GM23338 (cell line): ENCODE measurements at regions not wholly inside any gene's neighbourhood (a gene's known extent, or its start where the extent isn't known, plus 50 kb on each side); places are given as distances from the start of the nearest gene placed in this dataset.

Source experiments
- ATAC-seq: fragments of 200-7000 bp; cut with Tn5 transposase; 3 replicates; pipeline ENCODE4 v1.9.1; 2020
- DNase-seq: peaks from one replicate; pipeline ENCODE4 v3.0.0-alpha.2; 2015; ENCODE audit warnings: low spot score
- H2AFZ ChIP-seq: fragments of 200-600 bp; sonication (generic); 2 replicates; pipeline ENCODE4 v1.8.0; 2016; ENCODE audit warnings: antibody characterized with exemption, mild to moderate bottlenecking, moderate library complexity
- H3F3A ChIP-seq: fragments of 200-600 bp; sonication (generic); replicated peaks from 2 replicates; pipeline ENCODE4 v1.8.0; 2017; ENCODE audit warnings: antibody characterized with exemption, mixed run types, low read depth
- H3K27ac ChIP-seq: fragments of 200-600 bp; sonication (generic); 2 replicates; pipeline ENCODE4 v1.6.1; 2016; ENCODE audit warnings: low read depth
- H3K27me3 ChIP-seq: fragments of 200-600 bp; sonication (generic); 2 replicates; pipeline ENCODE4 v1.8.0; 2016; ENCODE audit warnings: mild to moderate bottlenecking, mixed run types, moderate library complexity; ENCODE audit not compliant: insufficient read depth
- H3K36me3 ChIP-seq: fragments of 200-600 bp; sonication (generic); 2 replicates; pipeline ENCODE4 v1.8.0; 2016; ENCODE audit warnings: mild to moderate bottlenecking; ENCODE audit not compliant: insufficient read depth
- H3K4me1 ChIP-seq: fragments of 200-600 bp; sonication (generic); 2 replicates; pipeline ENCODE4 v1.8.0; 2016; ENCODE audit warnings: mild to moderate bottlenecking, moderate library complexity; ENCODE audit not compliant: insufficient read depth
- H3K4me2 ChIP-seq: fragments of 200-600 bp; sonication (generic); 2 replicates; pipeline ENCODE4 v1.7.1; 2017; ENCODE audit warnings: mixed run types
- H3K4me3 ChIP-seq: fragments of 200-600 bp; sonication (generic); 2 replicates; pipeline ENCODE4 v1.6.1; 2016; ENCODE audit warnings: mixed run types
- H3K79me2 ChIP-seq: fragments of 200-600 bp; sonication (generic); replicated peaks from 2 replicates; pipeline ENCODE4 v1.8.0; 2017; ENCODE audit warnings: mild to moderate bottlenecking; ENCODE audit not compliant: insufficient read depth
- H3K9me2 ChIP-seq: fragments of 200-600 bp; sonication (generic); 2 replicates; pipeline ENCODE4 v1.8.0; 2017; ENCODE audit not compliant: insufficient read depth
- H4K20me1 ChIP-seq: fragments of 200-600 bp; sonication (generic); replicated peaks from 2 replicates; pipeline ENCODE4 v1.8.0; 2017; ENCODE audit warnings: mild to moderate bottlenecking; ENCODE audit not compliant: insufficient read depth
- H3K27ac Mint-ChIP-seq: 2 replicates; pipeline ENCODE4 v1.8.0; 2020; ENCODE audit warnings: inconsistent platforms, mild to moderate bottlenecking, moderate library complexity, mixed read lengths
- H3K27me3 Mint-ChIP-seq: 3 replicates; pipeline ENCODE4 v1.8.0; 2022; ENCODE audit warnings: low read depth, mild to moderate bottlenecking, moderate library complexity, mixed read lengths, inconsistent platforms; ENCODE audit not compliant: insufficient read depth, poor library complexity
- H3K36me3 Mint-ChIP-seq: 3 replicates; pipeline ENCODE4 v1.8.0; 2021; ENCODE audit warnings: low read depth, mild to moderate bottlenecking, inconsistent platforms, moderate library complexity, mixed read lengths
- H3K4me1 Mint-ChIP-seq: 3 replicates; pipeline ENCODE4 v1.8.0; 2020; ENCODE audit warnings: mild to moderate bottlenecking, inconsistent platforms, mixed read lengths
- H3K4me3 Mint-ChIP-seq: 3 replicates; pipeline ENCODE4 v1.8.0; 2021; ENCODE audit warnings: moderate library complexity, mild to moderate bottlenecking, inconsistent platforms, mixed read lengths
- H3K9me3 Mint-ChIP-seq: 3 replicates; pipeline ENCODE4 v1.8.0; 2020; ENCODE audit warnings: moderate library complexity, mild to moderate bottlenecking, inconsistent platforms, mixed read lengths
- CREB1 ChIP-seq: fragments of 250-450 bp; sonication (Bioruptor Pico); IDR thresholded peaks from 2 replicates; pipeline ENCODE4 v1.5.0; 2020; ENCODE audit warnings: low read depth, mild to moderate bottlenecking, moderate library complexity
- EZH2 ChIP-seq: fragments of 200-600 bp; sonication (generic); IDR thresholded peaks from one replicate; pipeline ENCODE4 v1.8.0; 2017; ENCODE audit warnings: antibody characterized with exemption, mild to moderate bottlenecking, low read depth; ENCODE audit not compliant: unreplicated experiment
- EZH2phosphoT487 ChIP-seq: fragments of 200-600 bp; sonication (generic); IDR thresholded peaks from one replicate; pipeline ENCODE4 v1.8.1; 2018; ENCODE audit warnings: antibody characterized with exemption; ENCODE audit not compliant: unreplicated experiment
- JUNB ChIP-seq: IDR thresholded peaks from one replicate; pipeline ENCODE4 v1.6.1; 2016; ENCODE audit warnings: antibody characterized with exemption; ENCODE audit not compliant: unreplicated experiment
- NANOG ChIP-seq: IDR thresholded peaks from 2 replicates; pipeline ENCODE4 v1.6.1; 2016; ENCODE audit warnings: antibody characterized with exemption, borderline replicate concordance
- POLR2AphosphoS5 ChIP-seq: IDR thresholded peaks from 2 replicates; pipeline ENCODE4 v1.6.1; 2016; ENCODE audit warnings: antibody characterized with exemption, low read depth
- STAT1 ChIP-seq: IDR thresholded peaks from one replicate; pipeline ENCODE4 v1.6.1; 2016; ENCODE audit warnings: antibody characterized with exemption; ENCODE audit not compliant: unreplicated experiment
- ZNF114 ChIP-seq: fragments of 250-450 bp; sonication (Bioruptor Pico); IDR thresholded peaks from 2 replicates; pipeline ENCODE4 v1.5.0; 2020; ENCODE audit warnings: mild to moderate bottlenecking, moderate library complexity
- ZNF331 ChIP-seq: fragments of 250-450 bp; sonication (Bioruptor Pico); IDR thresholded peaks from 2 replicates; pipeline ENCODE4 v1.5.0; 2020; ENCODE audit warnings: low read depth, mild to moderate bottlenecking, moderate library complexity
- TF ChIP-seq, protein P1 (sequence below): IDR thresholded peaks from one replicate; pipeline ENCODE4 v1.6.1; 2018; ENCODE audit warnings: antibody characterized with exemption; ENCODE audit not compliant: unreplicated experiment
- TF ChIP-seq, protein P2 (sequence below): fragments of 250-450 bp; sonication (Bioruptor Pico); IDR thresholded peaks from 2 replicates; pipeline ENCODE4 v1.5.0; 2020; ENCODE audit warnings: mild to moderate bottlenecking, moderate library complexity
- TF ChIP-seq, protein P3 (sequence below), 2 experiments: fragments of 200-600 bp in 1 of 2; sonication (generic) in 1 of 2; conservative IDR thresholded peaks; 2 replicates each; pipeline versions ENCODE4 v1.5.1 to v1.6.1; 2016 to 2017; ENCODE audit warnings: antibody characterized with exemption in 2 of 2, low read depth in 2 of 2, mild to moderate bottlenecking in 2 of 2, moderate library complexity in 1 of 2
- TF ChIP-seq, protein P4 (sequence below): IDR thresholded peaks from 2 replicates; pipeline ENCODE4 v1.6.1; 2016; ENCODE audit warnings: antibody characterized with exemption

DNA sequence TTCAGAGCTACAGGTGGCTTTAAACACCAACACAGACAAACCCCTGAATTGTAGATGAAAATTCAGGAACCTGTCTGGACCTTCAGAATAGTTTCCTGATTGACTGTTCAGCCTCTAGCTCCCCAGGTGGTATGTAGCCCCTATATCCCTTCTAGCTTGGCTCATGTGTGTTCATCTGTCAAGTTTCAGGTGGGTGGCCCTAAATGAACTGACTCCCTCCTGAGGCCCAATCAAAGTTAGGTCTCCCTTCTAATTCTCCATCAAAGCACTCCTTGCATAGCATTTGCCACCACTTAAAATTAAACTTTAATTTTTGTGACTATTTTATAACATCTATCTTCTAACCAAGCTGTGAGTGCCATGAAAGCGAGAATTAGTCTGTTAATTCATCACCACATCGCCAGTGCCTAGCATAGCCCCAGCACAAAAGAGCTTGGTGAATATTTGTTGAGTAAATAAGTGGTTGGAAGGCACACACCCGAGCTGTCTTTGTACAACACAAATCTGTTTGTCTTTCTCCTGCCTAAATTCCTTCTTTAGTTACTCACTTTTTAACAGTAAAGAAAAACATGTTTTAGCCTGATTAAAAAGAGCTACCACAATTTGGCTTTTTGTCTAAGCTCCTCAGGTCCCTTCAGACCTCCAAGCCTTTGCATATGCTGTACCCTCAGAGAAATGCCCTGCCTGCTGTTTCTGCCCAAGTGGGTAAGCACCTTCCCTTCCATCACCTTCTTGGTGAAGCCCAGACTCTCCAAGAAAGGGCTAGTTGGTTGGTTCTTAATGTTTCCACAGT lies 138.1 kb upstream of the HMHB1 start:
- no peaks in the 10 kb centered on the region for H3K36me3 ChIP-seq

More for the DNA sequence above, 138.1 kb upstream of the HMHB1 start:
- ATAC-seq (no peak), DNase-seq (no peak)
- Histone ChIP-seq H3K79me2 (no peaks in the 10 kb centered on the region), H3K4me1 (peaks cover 4% of the 10 kb centered on the region; the same call in 1 of the 2 replicates), H3K4me2 (no peak overlapping the region), H3K4me3 (no peak overlapping the region), H2AFZ (peak overlapping the region; percentile 44; the same call in 1 of the 2 replicates), H3K9me2 (no peaks in the 10 kb centered on the region; the same call in 1 of the 2 replicates), H3F3A (no peaks in the 10 kb centered on the region), H3K27me3 (no peaks in the 10 kb centered on the region), H3K27ac (no peak overlapping the region), H4K20me1 (no peaks in the 10 kb centered on the region)
- no peak for TF ChIP-seq CREB1 (CRISPR knock-in tag)
- no peak for TF ChIP-seq EZH2
- TF ChIP-seq EZH2phosphoT487: no peak
- TF ChIP-seq ZNF331: no peak
- no peak for TF ChIP-seq ZNF114 (CRISPR knock-in tag)
- no peak for TF ChIP-seq POLR2AphosphoS5
- TF ChIP-seq, protein P1, sequence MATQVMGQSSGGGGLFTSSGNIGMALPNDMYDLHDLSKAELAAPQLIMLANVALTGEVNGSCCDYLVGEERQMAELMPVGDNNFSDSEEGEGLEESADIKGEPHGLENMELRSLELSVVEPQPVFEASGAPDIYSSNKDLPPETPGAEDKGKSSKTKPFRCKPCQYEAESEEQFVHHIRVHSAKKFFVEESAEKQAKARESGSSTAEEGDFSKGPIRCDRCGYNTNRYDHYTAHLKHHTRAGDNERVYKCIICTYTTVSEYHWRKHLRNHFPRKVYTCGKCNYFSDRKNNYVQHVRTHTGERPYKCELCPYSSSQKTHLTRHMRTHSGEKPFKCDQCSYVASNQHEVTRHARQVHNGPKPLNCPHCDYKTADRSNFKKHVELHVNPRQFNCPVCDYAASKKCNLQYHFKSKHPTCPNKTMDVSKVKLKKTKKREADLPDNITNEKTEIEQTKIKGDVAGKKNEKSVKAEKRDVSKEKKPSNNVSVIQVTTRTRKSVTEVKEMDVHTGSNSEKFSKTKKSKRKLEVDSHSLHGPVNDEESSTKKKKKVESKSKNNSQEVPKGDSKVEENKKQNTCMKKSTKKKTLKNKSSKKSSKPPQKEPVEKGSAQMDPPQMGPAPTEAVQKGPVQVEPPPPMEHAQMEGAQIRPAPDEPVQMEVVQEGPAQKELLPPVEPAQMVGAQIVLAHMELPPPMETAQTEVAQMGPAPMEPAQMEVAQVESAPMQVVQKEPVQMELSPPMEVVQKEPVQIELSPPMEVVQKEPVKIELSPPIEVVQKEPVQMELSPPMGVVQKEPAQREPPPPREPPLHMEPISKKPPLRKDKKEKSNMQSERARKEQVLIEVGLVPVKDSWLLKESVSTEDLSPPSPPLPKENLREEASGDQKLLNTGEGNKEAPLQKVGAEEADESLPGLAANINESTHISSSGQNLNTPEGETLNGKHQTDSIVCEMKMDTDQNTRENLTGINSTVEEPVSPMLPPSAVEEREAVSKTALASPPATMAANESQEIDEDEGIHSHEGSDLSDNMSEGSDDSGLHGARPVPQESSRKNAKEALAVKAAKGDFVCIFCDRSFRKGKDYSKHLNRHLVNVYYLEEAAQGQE: no peak
- no peak for TF ChIP-seq JUNB
- TF ChIP-seq, protein P2, sequence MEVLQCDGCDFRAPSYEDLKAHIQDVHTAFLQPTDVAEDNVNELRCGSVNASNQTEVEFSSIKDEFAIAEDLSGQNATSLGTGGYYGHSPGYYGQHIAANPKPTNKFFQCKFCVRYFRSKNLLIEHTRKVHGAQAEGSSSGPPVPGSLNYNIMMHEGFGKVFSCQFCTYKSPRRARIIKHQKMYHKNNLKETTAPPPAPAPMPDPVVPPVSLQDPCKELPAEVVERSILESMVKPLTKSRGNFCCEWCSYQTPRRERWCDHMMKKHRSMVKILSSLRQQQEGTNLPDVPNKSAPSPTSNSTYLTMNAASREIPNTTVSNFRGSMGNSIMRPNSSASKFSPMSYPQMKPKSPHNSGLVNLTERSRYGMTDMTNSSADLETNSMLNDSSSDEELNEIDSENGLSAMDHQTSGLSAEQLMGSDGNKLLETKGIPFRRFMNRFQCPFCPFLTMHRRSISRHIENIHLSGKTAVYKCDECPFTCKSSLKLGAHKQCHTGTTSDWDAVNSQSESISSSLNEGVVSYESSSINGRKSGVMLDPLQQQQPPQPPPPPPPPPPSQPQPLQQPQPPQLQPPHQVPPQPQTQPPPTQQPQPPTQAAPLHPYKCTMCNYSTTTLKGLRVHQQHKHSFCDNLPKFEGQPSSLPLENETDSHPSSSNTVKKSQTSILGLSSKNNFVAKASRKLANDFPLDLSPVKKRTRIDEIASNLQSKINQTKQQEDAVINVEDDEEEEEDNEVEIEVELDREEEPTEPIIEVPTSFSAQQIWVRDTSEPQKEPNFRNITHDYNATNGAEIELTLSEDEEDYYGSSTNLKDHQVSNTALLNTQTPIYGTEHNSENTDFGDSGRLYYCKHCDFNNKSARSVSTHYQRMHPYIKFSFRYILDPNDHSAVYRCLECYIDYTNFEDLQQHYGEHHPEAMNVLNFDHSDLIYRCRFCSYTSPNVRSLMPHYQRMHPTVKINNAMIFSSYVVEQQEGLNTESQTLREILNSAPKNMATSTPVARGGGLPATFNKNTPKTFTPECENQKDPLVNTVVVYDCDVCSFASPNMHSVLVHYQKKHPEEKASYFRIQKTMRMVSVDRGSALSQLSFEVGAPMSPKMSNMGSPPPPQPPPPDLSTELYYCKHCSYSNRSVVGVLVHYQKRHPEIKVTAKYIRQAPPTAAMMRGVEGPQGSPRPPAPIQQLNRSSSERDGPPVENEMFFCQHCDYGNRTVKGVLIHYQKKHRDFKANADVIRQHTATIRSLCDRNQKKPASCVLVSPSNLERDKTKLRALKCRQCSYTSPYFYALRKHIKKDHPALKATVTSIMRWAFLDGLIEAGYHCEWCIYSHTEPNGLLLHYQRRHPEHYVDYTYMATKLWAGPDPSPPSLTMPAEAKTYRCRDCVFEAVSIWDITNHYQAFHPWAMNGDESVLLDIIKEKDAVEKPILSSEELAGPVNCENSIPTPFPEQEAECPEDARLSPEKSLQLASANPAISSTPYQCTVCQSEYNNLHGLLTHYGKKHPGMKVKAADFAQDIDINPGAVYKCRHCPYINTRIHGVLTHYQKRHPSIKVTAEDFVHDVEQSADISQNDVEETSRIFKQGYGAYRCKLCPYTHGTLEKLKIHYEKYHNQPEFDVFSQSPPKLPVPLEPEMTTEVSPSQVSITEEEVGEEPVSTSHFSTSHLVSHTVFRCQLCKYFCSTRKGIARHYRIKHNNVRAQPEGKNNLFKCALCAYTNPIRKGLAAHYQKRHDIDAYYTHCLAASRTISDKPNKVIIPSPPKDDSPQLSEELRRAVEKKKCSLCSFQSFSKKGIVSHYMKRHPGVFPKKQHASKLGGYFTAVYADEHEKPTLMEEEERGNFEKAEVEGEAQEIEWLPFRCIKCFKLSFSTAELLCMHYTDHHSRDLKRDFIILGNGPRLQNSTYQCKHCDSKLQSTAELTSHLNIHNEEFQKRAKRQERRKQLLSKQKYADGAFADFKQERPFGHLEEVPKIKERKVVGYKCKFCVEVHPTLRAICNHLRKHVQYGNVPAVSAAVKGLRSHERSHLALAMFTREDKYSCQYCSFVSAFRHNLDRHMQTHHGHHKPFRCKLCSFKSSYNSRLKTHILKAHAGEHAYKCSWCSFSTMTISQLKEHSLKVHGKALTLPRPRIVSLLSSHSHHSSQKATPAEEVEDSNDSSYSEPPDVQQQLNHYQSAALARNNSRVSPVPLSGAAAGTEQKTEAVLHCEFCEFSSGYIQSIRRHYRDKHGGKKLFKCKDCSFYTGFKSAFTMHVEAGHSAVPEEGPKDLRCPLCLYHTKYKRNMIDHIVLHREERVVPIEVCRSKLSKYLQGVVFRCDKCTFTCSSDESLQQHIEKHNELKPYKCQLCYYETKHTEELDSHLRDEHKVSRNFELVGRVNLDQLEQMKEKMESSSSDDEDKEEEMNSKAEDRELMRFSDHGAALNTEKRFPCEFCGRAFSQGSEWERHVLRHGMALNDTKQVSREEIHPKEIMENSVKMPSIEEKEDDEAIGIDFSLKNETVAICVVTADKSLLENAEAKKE (CRISPR knock-in tag): no peak
- TF ChIP-seq NANOG: no peak
- TF ChIP-seq, protein P3, sequence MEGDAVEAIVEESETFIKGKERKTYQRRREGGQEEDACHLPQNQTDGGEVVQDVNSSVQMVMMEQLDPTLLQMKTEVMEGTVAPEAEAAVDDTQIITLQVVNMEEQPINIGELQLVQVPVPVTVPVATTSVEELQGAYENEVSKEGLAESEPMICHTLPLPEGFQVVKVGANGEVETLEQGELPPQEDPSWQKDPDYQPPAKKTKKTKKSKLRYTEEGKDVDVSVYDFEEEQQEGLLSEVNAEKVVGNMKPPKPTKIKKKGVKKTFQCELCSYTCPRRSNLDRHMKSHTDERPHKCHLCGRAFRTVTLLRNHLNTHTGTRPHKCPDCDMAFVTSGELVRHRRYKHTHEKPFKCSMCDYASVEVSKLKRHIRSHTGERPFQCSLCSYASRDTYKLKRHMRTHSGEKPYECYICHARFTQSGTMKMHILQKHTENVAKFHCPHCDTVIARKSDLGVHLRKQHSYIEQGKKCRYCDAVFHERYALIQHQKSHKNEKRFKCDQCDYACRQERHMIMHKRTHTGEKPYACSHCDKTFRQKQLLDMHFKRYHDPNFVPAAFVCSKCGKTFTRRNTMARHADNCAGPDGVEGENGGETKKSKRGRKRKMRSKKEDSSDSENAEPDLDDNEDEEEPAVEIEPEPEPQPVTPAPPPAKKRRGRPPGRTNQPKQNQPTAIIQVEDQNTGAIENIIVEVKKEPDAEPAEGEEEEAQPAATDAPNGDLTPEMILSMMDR (conservative IDR thresholded peaks at IDR 0.05; ENCODE audit: low read depth in 2 of 2): no peak
- no peak for TF ChIP-seq STAT1
- TF ChIP-seq, protein P4, sequence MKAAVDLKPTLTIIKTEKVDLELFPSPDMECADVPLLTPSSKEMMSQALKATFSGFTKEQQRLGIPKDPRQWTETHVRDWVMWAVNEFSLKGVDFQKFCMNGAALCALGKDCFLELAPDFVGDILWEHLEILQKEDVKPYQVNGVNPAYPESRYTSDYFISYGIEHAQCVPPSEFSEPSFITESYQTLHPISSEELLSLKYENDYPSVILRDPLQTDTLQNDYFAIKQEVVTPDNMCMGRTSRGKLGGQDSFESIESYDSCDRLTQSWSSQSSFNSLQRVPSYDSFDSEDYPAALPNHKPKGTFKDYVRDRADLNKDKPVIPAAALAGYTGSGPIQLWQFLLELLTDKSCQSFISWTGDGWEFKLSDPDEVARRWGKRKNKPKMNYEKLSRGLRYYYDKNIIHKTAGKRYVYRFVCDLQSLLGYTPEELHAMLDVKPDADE: no peak
- Mint-ChIP-seq H3K27ac (no peak overlapping the region), H3K27me3 (peaks cover 5% of the 10 kb centered on the region), H3K4me3 (no peak overlapping the region), H3K4me1 (no peaks in the 10 kb centered on the region), H3K9me3 (no peaks in the 10 kb centered on the region), H3K36me3 (no peaks in the 10 kb centered on the region)
